ENCODE measurements at regions not wholly inside any gene's neighbourhood (a gene's known extent, or its start where the extent isn't known, plus 50 kb on each side); places are given as distances from the start of the nearest gene placed in this dataset.

- no peak for TF ChIP-seq POLR2AphosphoS5 (IDR thresholded peaks at IDR 0.05; ENCODE audit: insufficient read depth in 1 of 2, low read depth in 1 of 2)
- TF ChIP-seq, protein P1, sequence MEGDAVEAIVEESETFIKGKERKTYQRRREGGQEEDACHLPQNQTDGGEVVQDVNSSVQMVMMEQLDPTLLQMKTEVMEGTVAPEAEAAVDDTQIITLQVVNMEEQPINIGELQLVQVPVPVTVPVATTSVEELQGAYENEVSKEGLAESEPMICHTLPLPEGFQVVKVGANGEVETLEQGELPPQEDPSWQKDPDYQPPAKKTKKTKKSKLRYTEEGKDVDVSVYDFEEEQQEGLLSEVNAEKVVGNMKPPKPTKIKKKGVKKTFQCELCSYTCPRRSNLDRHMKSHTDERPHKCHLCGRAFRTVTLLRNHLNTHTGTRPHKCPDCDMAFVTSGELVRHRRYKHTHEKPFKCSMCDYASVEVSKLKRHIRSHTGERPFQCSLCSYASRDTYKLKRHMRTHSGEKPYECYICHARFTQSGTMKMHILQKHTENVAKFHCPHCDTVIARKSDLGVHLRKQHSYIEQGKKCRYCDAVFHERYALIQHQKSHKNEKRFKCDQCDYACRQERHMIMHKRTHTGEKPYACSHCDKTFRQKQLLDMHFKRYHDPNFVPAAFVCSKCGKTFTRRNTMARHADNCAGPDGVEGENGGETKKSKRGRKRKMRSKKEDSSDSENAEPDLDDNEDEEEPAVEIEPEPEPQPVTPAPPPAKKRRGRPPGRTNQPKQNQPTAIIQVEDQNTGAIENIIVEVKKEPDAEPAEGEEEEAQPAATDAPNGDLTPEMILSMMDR (IDR thresholded peaks at IDR 0.05): no peak
- TF ChIP-seq POLR2A (IDR thresholded peaks at IDR 0.05): no peak
Measured at GRCh38 chr6:102517506-102517905, 1124.0 kb downstream of the GRIK2 start.
